C4-2B (cell line): ENCODE measurements at regions not wholly inside any gene's neighbourhood (a gene's known extent, or its start where the extent isn't known, plus 50 kb on each side); places are given as distances from the start of the nearest gene placed in this dataset.

Experiments
- ZFX ChIP-seq: fragments of 450-650 bp; IDR thresholded peaks from 2 replicates; pipeline ENCODE4 v1.6.1; 2017
- TF ChIP-seq, protein P1 (sequence below): fragments of 450-650 bp; conservative IDR thresholded peaks from 2 replicates; pipeline ENCODE4 v1.5.1; 2017; ENCODE audit warnings: mild to moderate bottlenecking

DNA sequence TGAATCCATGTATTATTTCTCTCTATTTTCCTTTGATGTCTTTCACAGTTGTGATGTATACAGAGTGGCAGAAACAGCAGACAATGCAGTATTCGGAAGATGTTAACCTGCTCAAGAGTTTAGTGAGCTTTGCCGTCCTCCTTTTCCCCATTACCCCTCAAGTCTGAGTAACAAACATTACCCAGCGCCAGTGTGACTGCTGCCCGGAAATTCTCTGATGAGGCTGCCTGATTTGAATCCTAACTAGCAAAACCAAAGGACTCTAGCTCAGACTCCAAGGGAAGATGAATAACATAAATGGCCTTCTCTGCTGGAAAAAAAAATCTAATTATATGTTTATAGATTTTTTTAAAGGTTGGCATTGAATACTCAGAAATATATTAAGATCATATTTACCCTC is 247.3 kb upstream of the SOX21 start:
- TF ChIP-seq, protein P1, sequence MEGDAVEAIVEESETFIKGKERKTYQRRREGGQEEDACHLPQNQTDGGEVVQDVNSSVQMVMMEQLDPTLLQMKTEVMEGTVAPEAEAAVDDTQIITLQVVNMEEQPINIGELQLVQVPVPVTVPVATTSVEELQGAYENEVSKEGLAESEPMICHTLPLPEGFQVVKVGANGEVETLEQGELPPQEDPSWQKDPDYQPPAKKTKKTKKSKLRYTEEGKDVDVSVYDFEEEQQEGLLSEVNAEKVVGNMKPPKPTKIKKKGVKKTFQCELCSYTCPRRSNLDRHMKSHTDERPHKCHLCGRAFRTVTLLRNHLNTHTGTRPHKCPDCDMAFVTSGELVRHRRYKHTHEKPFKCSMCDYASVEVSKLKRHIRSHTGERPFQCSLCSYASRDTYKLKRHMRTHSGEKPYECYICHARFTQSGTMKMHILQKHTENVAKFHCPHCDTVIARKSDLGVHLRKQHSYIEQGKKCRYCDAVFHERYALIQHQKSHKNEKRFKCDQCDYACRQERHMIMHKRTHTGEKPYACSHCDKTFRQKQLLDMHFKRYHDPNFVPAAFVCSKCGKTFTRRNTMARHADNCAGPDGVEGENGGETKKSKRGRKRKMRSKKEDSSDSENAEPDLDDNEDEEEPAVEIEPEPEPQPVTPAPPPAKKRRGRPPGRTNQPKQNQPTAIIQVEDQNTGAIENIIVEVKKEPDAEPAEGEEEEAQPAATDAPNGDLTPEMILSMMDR, result no peak
- TF ChIP-seq ZFX, result no peak
